Activated naive CD4-positive, alpha-beta T cell treated with Interleukin-2 at 50 U/mL for 16 hours (primary cell): ENCODE measurements at regions not wholly inside any gene's neighbourhood (a gene's known extent, or its start where the extent isn't known, plus 50 kb on each side); places are given as distances from the start of the nearest gene placed in this dataset.

Source experiments
- DNase-seq: peaks from one replicate; pipeline ENCODE4 v3.0.0-alpha.2; 2020

- no peak for DNase-seq
These were observed 187.7 kb upstream of the CHRNA7 start for GRCh38 chr15:31842532-31843195.

GRCh38 chr15:31843426-31844055 lies 186.8 kb upstream of the CHRNA7 start:
- no peak for DNase-seq

- no peak for DNase-seq
These were observed 184.5 kb upstream of the CHRNA7 start for GRCh38 chr15:31845791-31846190.

- no peak for DNase-seq
These were observed 182.4 kb upstream of the CHRNA7 start for GRCh38 chr15:31847961-31848360.

GRCh38 chr15:31848621-31849020 lies 181.7 kb upstream of the CHRNA7 start:
- DNase-seq: no peak

- no peak for DNase-seq
These were observed 177.1 kb upstream of the CHRNA7 start for GRCh38 chr15:31852933-31853799.

- no peak for DNase-seq
These were observed 173.7 kb upstream of the CHRNA7 start for GRCh38 chr15:31856581-31856980.

GRCh38 chr15:31857194-31857593 lies 173.1 kb upstream of the CHRNA7 start:
- DNase-seq: no peak

GRCh38 chr15:31858026-31858425 lies 172.3 kb upstream of the CHRNA7 start:
- no peak for DNase-seq

GRCh38 chr15:31866248-31866647 lies 164.1 kb upstream of the CHRNA7 start:
- no peak for DNase-seq

- peak; percentile 61 for DNase-seq
These were observed 162.5 kb upstream of the CHRNA7 start for GRCh38 chr15:31867536-31868442.

- DNase-seq: no peak
These were observed 160.5 kb upstream of the CHRNA7 start for GRCh38 chr15:31869686-31870307.

- peak; percentile 82 for DNase-seq
These were observed 159.8 kb upstream of the CHRNA7 start, which contains the start of gene OTUD7A for GRCh38 chr15:31870328-31871165. TSS of gene OTUD7A (minus strand) at chr15:31870673.

- DNase-seq: no peak
These were observed 159.0 kb upstream of the CHRNA7 start for GRCh38 chr15:31871166-31871886.

- no peak for DNase-seq
These were observed 158.4 kb upstream of the CHRNA7 start for GRCh38 chr15:31871887-31872281.

GRCh38 chr15:31887246-31887645 lies 143.1 kb upstream of the CHRNA7 start:
- DNase-seq: no peak

- no peak for DNase-seq
These were observed 137.8 kb upstream of the CHRNA7 start for GRCh38 chr15:31892513-31892912.

- no peak for DNase-seq
These were observed 136.5 kb upstream of the CHRNA7 start for GRCh38 chr15:31893780-31894179.

- no peak for DNase-seq
These were observed 132.6 kb upstream of the CHRNA7 start for GRCh38 chr15:31897746-31898145.

GRCh38 chr15:31901501-31901900 lies 128.8 kb upstream of the CHRNA7 start:
- DNase-seq: no peak

- DNase-seq: no peak
These were observed 125.3 kb upstream of the CHRNA7 start for GRCh38 chr15:31905054-31905453.
